ENCODE measurements at regions not wholly inside any gene's neighbourhood (a gene's known extent, or its start where the extent isn't known, plus 50 kb on each side); places are given as distances from the start of the nearest gene placed in this dataset.

DNA sequence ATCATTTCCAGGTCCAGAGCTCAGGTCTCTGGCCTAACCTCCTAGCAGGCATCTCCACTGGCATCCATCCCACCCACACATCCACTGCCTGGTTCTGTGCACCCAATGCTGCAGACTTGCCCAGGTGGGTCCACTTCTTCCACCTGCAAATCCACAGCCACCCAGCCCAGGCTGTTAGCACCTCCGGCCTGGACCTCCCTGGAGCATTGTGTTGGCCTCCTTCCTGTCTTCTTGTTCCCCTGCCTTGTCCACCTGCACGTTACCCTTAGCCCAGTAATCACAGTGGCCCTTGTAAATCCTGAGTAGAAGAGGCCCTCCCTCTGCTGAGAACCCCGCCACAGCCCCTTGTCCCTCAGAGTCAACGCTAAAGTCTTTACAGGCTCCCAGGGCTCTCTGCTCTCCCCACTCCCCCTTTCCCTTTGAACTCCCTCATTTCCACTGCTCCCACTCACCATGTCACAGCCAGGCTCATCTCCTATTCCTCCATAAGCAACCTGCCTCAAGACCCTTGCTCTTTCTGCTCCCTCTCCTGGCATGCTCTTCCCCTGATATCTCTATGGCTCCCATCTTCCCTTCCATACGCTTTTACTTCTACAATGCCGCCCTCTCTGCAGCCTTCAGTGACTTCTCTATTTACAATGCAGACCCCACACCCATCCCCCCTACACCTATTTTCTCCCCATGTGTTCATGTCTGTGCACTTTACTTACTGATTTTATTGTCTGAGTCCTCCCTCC, 288.8 kb downstream of the FOXL1 start:
- FAIRE-seq (no peak), DNase-seq (ENCODE audit: low read depth in 1 of 2, low spot score in 1 of 2) (no peak), ATAC-seq (no peak)
- no peaks in the 10 kb centered on the region for H3K4me1 ChIP-seq
- no peak for TF ChIP-seq KDM1A (IDR thresholded peaks at IDR 0.05; ENCODE audit: low read depth)
- TF ChIP-seq JUN (IDR thresholded peaks at IDR 0.05) = no peak
- no peak for TF ChIP-seq ESRRA (IDR thresholded peaks at IDR 0.05; ENCODE audit: borderline replicate concordance, low read length)
- TF ChIP-seq, protein P1, sequence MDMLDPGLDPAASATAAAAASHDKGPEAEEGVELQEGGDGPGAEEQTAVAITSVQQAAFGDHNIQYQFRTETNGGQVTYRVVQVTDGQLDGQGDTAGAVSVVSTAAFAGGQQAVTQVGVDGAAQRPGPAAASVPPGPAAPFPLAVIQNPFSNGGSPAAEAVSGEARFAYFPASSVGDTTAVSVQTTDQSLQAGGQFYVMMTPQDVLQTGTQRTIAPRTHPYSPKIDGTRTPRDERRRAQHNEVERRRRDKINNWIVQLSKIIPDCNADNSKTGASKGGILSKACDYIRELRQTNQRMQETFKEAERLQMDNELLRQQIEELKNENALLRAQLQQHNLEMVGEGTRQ (IDR thresholded peaks at IDR 0.05) = no peak
- no peak for TF ChIP-seq RAD21 (conservative IDR thresholded peaks at IDR 0.05 in 1 of 2, IDR thresholded peaks at IDR 0.05 in 1 of 2)
- H3K9me3 ChIP-seq = peaks cover 12% of the 10 kb centered on the region; the same call in 2 of the 3 replicates
- no peak overlapping the region for H3K27ac ChIP-seq
- WGBS (ENCODE audit: missing lambda C conversion rate) = 86% methylated on average over 6 of the region's 6 CpGs
- ChIA-PET POLR2A (no interaction called here), CTCF (interaction anchor here (0.7 kb wide), 1 partner anchor 12 kb away, joined by 3 read pairs; no protein-coding TSS in a partner anchor)
- H3K4me2 ChIP-seq = no peak overlapping the region
- H3K4me3 ChIP-seq = no peak overlapping the region

DNA sequence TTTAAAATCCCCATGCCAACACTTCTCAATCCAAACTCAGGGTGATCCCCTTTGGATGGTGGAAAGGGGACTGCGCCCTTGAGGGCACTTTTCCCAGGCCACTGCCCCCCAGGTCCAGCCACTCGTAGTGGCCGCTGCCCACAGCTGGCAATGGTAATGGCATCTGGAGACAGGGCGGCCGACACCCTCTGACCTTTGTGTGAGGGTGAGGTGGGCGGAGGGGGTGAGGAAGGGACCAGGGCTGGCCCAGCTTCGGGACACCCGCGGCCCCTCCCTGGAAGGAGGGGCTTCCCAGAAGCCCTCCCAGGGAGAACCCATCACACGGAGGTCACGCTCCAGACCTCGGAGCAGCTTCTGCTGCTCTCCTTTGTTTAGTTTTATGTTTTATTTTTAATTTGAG, 289.7 kb downstream of the FOXL1 start:
- WGBS (ENCODE audit: missing lambda C conversion rate) = 88% methylated on average over 8 of the region's 12 CpGs
- Histone ChIP-seq H3K9me3 (peaks cover 20% of the 10 kb centered on the region), H3K27ac (no peak overlapping the region), H3K4me3 (no peak overlapping the region), H3K4me2 (no peak overlapping the region), H3K4me1 (no peaks in the 10 kb centered on the region)
- FAIRE-seq (no peak), ATAC-seq (no peak), DNase-seq (ENCODE audit: low read depth in 1 of 2, low spot score in 1 of 2) (no peak)
- no peak for TF ChIP-seq HOXB13 (CRISPR knock-in tag; IDR thresholded peaks at IDR 0.05; ENCODE audit: low read depth)
- TF ChIP-seq GATA3 (IDR thresholded peaks at IDR 0.05; ENCODE audit: borderline replicate concordance) = no peak
- TF ChIP-seq MYC (IDR thresholded peaks at IDR 0.05; ENCODE audit: borderline replicate concordance, low read length) = no peak
- no peak for TF ChIP-seq SMC3 (IDR thresholded peaks at IDR 0.05)
- TF ChIP-seq, protein P2, sequence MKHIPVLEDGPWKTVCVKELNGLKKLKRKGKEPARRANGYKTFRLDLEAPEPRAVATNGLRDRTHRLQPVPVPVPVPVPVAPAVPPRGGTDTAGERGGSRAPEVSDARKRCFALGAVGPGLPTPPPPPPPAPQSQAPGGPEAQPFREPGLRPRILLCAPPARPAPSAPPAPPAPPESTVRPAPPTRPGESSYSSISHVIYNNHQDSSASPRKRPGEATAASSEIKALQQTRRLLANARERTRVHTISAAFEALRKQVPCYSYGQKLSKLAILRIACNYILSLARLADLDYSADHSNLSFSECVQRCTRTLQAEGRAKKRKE (CRISPR knock-in tag; IDR thresholded peaks at IDR 0.05; ENCODE audit: low read depth) = no peak
- TF ChIP-seq BHLHE40 (IDR thresholded peaks at IDR 0.05; ENCODE audit: low read depth, low read length) = no peak
- TF ChIP-seq KDM5A (IDR thresholded peaks at IDR 0.05) = no peak
- TF ChIP-seq ZSCAN20 (CRISPR knock-in tag; IDR thresholded peaks at IDR 0.05) = no peak
- TF ChIP-seq EP300 (IDR thresholded peaks at IDR 0.05) = no peak
- CTCF ChIA-PET = interaction anchor here (0.5 to 1.0 kb wide), 2 partner anchors 15 to 206 kb away, joined by 3 read pairs; no protein-coding TSS in a partner anchor
- POLR2A ChIA-PET = no interaction called here

DNA sequence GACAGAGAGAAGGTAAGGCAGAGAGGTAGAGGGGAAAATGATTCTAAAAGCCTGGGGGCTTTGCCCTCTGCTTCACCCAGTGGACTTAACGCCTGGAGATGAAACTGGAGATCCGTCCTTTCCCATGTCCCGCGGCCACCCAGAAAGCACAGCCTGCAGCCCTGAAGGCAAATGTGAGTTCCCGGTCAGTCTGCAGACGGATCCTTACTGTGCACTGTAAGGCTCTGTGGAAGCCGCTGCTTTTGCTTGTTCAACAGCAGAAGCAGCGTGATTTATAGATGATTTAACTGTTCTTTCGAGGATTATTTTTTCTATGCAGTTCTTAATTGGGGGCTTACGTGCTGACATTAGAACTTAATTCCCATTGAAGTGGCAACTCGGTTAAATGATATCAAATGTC, 290.4 kb downstream of the FOXL1 start:
- POLR2A ChIA-PET = no interaction called here
- H3K9me3 ChIP-seq = peaks cover 27% of the 10 kb centered on the region
- DNase-seq (ENCODE audit: low read depth in 1 of 2, low spot score in 1 of 2) (no peak), FAIRE-seq (no peak), ATAC-seq (no peak)
- CTCF ChIA-PET = no interaction called here
- WGBS (ENCODE audit: missing lambda C conversion rate) = 80% methylated on average over 11 of the region's 11 CpGs
- H3K4me1 ChIP-seq = no peaks in the 10 kb centered on the region
- no peak overlapping the region for H3K27ac ChIP-seq
- TF ChIP-seq SMC3 (IDR thresholded peaks at IDR 0.05) (no peak), EHMT2 (IDR thresholded peaks at IDR 0.05; ENCODE audit: low read depth) (no peak), HOXB5 (CRISPR knock-in tag; IDR thresholded peaks at IDR 0.05) (no peak), ZNF302 (CRISPR knock-in tag; IDR thresholded peaks at IDR 0.05) (no peak), FOXS1 (CRISPR knock-in tag; IDR thresholded peaks at IDR 0.05) (no peak), RARB (CRISPR knock-in tag; IDR thresholded peaks at IDR 0.05) (no peak), CBX2 (IDR thresholded peaks at IDR 0.05; ENCODE audit: borderline replicate concordance, low read depth) (no peak), MAZ (IDR thresholded peaks at IDR 0.05; ENCODE audit: borderline replicate concordance, low read depth, low read length) (no peak), PHF8 (IDR thresholded peaks at IDR 0.05; ENCODE audit: borderline replicate concordance, low read depth) (no peak), GATA3 (IDR thresholded peaks at IDR 0.05; ENCODE audit: borderline replicate concordance) (no peak), NPAS2 (CRISPR knock-in tag; IDR thresholded peaks at IDR 0.05; ENCODE audit: borderline replicate concordance) (no peak), ZFP36 (IDR thresholded peaks at IDR 0.05; ENCODE audit: borderline replicate concordance, partially characterized antibody) (no peak), EP300 (IDR thresholded peaks at IDR 0.05) (no peak), SREBF2 (IDR thresholded peaks at IDR 0.05) (no peak), ZC3H11A (IDR thresholded peaks at IDR 0.05) (no peak), MAFK (IDR thresholded peaks at IDR 0.05; ENCODE audit: partially characterized antibody) (no peak)
- TF ChIP-seq, protein P2 (CRISPR knock-in tag; IDR thresholded peaks at IDR 0.05; ENCODE audit: low read depth) = no peak
- no peak overlapping the region for H3K4me2 ChIP-seq
- H3K4me3 ChIP-seq = no peak overlapping the region

Data from A549 (cell line).